ENCODE measurements at regions not wholly inside any gene's neighbourhood (a gene's known extent, or its start where the extent isn't known, plus 50 kb on each side); places are given as distances from the start of the nearest gene placed in this dataset.
"Not testable (repeated sequence)": the region's sequence is repeated elsewhere in the genome, so short reads cannot be mapped to it uniquely, and the experiment has no call there.

- DNase-seq, result no peak
These were observed 161.7 kb upstream of the NUDT12 start for GRCh38 chr5:103724271-103724670.

GRCh38 chr5:103721183-103721582 lies 158.6 kb upstream of the NUDT12 start:
- no peak for DNase-seq

GRCh38 chr5:103718108-103718507 lies 155.5 kb upstream of the NUDT12 start:
- DNase-seq, result no peak

- DNase-seq, result no peak
These were observed 146.0 kb upstream of the NUDT12 start for GRCh38 chr5:103708601-103709000.

- DNase-seq, result no peak
These were observed 144.5 kb upstream of the NUDT12 start for GRCh38 chr5:103706939-103707682.

- DNase-seq, result no peak
These were observed 141.0 kb upstream of the NUDT12 start for GRCh38 chr5:103703617-103704016.

GRCh38 chr5:103693517-103693916 lies 130.9 kb upstream of the NUDT12 start:
- DNase-seq, result no peak

GRCh38 chr5:103690676-103691075 lies 128.1 kb upstream of the NUDT12 start:
- no peak for DNase-seq

GRCh38 chr5:103679873-103680272 lies 117.3 kb upstream of the NUDT12 start:
- no peak for DNase-seq

- not testable (repeated sequence) for DNase-seq
These were observed 113.6 kb upstream of the NUDT12 start for GRCh38 chr5:103676198-103676597.

GRCh38 chr5:103674739-103675138 lies 112.2 kb upstream of the NUDT12 start:
- no peak for DNase-seq

- no peak for DNase-seq
These were observed 111.7 kb upstream of the NUDT12 start for GRCh38 chr5:103674251-103674650.

GRCh38 chr5:103669615-103670014 lies 107.0 kb upstream of the NUDT12 start:
- DNase-seq, result no peak

GRCh38 chr5:103668281-103668680 lies 105.7 kb upstream of the NUDT12 start:
- DNase-seq, result no peak

GRCh38 chr5:103667068-103667467 lies 104.5 kb upstream of the NUDT12 start:
- no peak for DNase-seq

GRCh38 chr5:103657301-103657700 lies 94.7 kb upstream of the NUDT12 start:
- no peak for DNase-seq

- no peak for DNase-seq
These were observed 85.5 kb upstream of the NUDT12 start for GRCh38 chr5:103648086-103648485.

- DNase-seq, result no peak
These were observed 84.4 kb upstream of the NUDT12 start for GRCh38 chr5:103646698-103647614.

- DNase-seq, result no peak
These were observed 83.2 kb upstream of the NUDT12 start for GRCh38 chr5:103645816-103646215.

GRCh38 chr5:103638979-103639378 lies 76.4 kb upstream of the NUDT12 start:
- no peak for DNase-seq

GRCh38 chr5:103624675-103625074 lies 62.1 kb upstream of the NUDT12 start:
- no peak for DNase-seq

GRCh38 chr5:103624035-103624480 lies 61.5 kb upstream of the NUDT12 start:
- DNase-seq, result no peak

GRCh38 chr5:103623425-103623824 lies 60.8 kb upstream of the NUDT12 start:
- no peak for DNase-seq

GRCh38 chr5:103621548-103621930 lies 59.0 kb upstream of the NUDT12 start:
- no peak for DNase-seq
